Neuronal stem cell (in vitro differentiated cells): ENCODE measurements at regions not wholly inside any gene's neighbourhood (a gene's known extent, or its start where the extent isn't known, plus 50 kb on each side); places are given as distances from the start of the nearest gene placed in this dataset.

Experiments used
- DNase-seq: peaks from one replicate; pipeline ENCODE4 v3.0.0-alpha.2; 2013; ENCODE audit warnings: low spot score
- H2AFZ ChIP-seq: one replicate; pipeline ENCODE4 v1.6.1; 2013; ENCODE audit warnings: mild to moderate bottlenecking, low read length, inconsistent platforms
- H2AK5ac ChIP-seq: 2 replicates; pipeline ENCODE4 v1.6.1; 2013; ENCODE audit warnings: low read depth, mild to moderate bottlenecking, inconsistent platforms, low read length, moderate library complexity, mixed read lengths
- H2BK120ac ChIP-seq: 2 replicates; pipeline ENCODE4 v1.6.1; 2013; ENCODE audit warnings: low read depth, mild to moderate bottlenecking, inconsistent platforms, low read length, moderate library complexity, mixed read lengths
- H2BK12ac ChIP-seq: one replicate; pipeline ENCODE4 v1.6.1; 2013; ENCODE audit warnings: low read length, inconsistent platforms
- H2BK15ac ChIP-seq: 2 replicates; pipeline ENCODE4 v1.6.1; 2013; ENCODE audit warnings: mild to moderate bottlenecking, low read length, inconsistent platforms, mixed read lengths
- H2BK5ac ChIP-seq: one replicate; pipeline ENCODE4 v1.6.1; 2013; ENCODE audit warnings: inconsistent platforms, mild to moderate bottlenecking, low read length, moderate library complexity
- H3K14ac ChIP-seq: one replicate; pipeline ENCODE4 v1.6.1; 2013; ENCODE audit warnings: low read length, inconsistent platforms
- H3K18ac ChIP-seq: 2 replicates; pipeline ENCODE4 v1.6.1; 2013; ENCODE audit warnings: low read length, inconsistent platforms
- H3K23ac ChIP-seq: 2 replicates; pipeline ENCODE4 v1.6.1; 2013; ENCODE audit warnings: low read depth, mild to moderate bottlenecking, mixed read lengths, low read length, inconsistent platforms; ENCODE audit not compliant: poor library complexity
- H3K27ac ChIP-seq: replicated peaks from 3 replicates; pipeline ENCODE4 v1.5.1; 2013; ENCODE audit warnings: low read length, inconsistent platforms
- H3K27me3 ChIP-seq, 3 experiments: 2 replicates each; pipeline ENCODE4 v1.6.1; 2013; ENCODE audit warnings: low read length in 3 of 3, mild to moderate bottlenecking in 2 of 3, inconsistent platforms in 1 of 3, low read depth in 1 of 3, mixed read lengths in 1 of 3, moderate library complexity in 1 of 3; ENCODE audit not compliant: control insufficient read depth in 3 of 3, insufficient read depth in 3 of 3
- H3K36me3 ChIP-seq, 2 donors: replicated peaks in 1 of 2; 2 replicates each; pipeline ENCODE4 v1.6.1; 2013; ENCODE audit warnings: low read length in 2 of 2; ENCODE audit not compliant: control insufficient read depth in 2 of 2, insufficient read depth in 2 of 2
- H3K4ac ChIP-seq: 2 replicates; pipeline ENCODE4 v1.6.1; 2013; ENCODE audit warnings: inconsistent platforms, mild to moderate bottlenecking, low read length, moderate library complexity
- H3K4me1 ChIP-seq, 2 donors: 1 replicate in 1 of 2; 2 replicates in 1 of 2; pipeline ENCODE4 v1.6.1; 2013; ENCODE audit warnings: low read length in 2 of 2, low read depth in 1 of 2; ENCODE audit not compliant: control insufficient read depth in 2 of 2, insufficient read depth in 1 of 2
- H3K4me2 ChIP-seq: one replicate; pipeline ENCODE4 v1.6.1; 2013; ENCODE audit warnings: mild to moderate bottlenecking, low read length, inconsistent platforms; ENCODE audit not compliant: insufficient read depth, poor library complexity, severe bottlenecking
- H3K4me3 ChIP-seq, 2 donors: 2 replicates each; pipeline ENCODE4 v1.5.1; 2013; ENCODE audit warnings: low read length in 2 of 2, mild to moderate bottlenecking in 2 of 2, inconsistent platforms in 1 of 2, moderate library complexity in 1 of 2
- H3K79me1 ChIP-seq: one replicate; pipeline ENCODE4 v1.6.1; 2013; ENCODE audit warnings: low read depth, mild to moderate bottlenecking, inconsistent platforms, low read length, moderate library complexity
- H3K9ac ChIP-seq: one replicate; pipeline ENCODE4 v1.6.1; 2013; ENCODE audit warnings: mild to moderate bottlenecking, low read depth, low read length, inconsistent platforms; ENCODE audit not compliant: poor library complexity
- H3K9me3 ChIP-seq, 2 donors: replicated peaks in 1 of 2; 2 replicates each; pipeline versions ENCODE3 to v1.6.1; 2013; ENCODE audit warnings: low read length in 2 of 2, mild to moderate bottlenecking in 2 of 2, inconsistent platforms in 1 of 2, low read depth in 1 of 2, mixed read lengths in 1 of 2, moderate library complexity in 1 of 2; ENCODE audit not compliant: control insufficient read depth in 2 of 2, insufficient read depth in 1 of 2
- H4K8ac ChIP-seq: one replicate; pipeline ENCODE4 v1.6.1; 2013; ENCODE audit warnings: low read depth, mild to moderate bottlenecking, inconsistent platforms, low read length, moderate library complexity
- H4K91ac ChIP-seq: one replicate; pipeline ENCODE4 v1.6.1; 2013; ENCODE audit warnings: low read length, low read depth, mild to moderate bottlenecking, inconsistent platforms; ENCODE audit not compliant: poor library complexity
- WGBS, 2 donors: extraction: QIAGEN DNeasy Blood & Tissue Kit; methylation state at CpG; one replicate each; pipeline ENCODE4 v1.1.7; 2013; ENCODE audit warnings: missing lambda C conversion rate in 2 of 2, mixed read lengths in 1 of 2; ENCODE audit not compliant: insufficient read length in 2 of 2, insufficient replicate concordance in 1 of 2; ENCODE audit errors: extremely low coverage in 2 of 2; 5-methylcytosine and 5-hydroxymethylcytosine counted together

DNA sequence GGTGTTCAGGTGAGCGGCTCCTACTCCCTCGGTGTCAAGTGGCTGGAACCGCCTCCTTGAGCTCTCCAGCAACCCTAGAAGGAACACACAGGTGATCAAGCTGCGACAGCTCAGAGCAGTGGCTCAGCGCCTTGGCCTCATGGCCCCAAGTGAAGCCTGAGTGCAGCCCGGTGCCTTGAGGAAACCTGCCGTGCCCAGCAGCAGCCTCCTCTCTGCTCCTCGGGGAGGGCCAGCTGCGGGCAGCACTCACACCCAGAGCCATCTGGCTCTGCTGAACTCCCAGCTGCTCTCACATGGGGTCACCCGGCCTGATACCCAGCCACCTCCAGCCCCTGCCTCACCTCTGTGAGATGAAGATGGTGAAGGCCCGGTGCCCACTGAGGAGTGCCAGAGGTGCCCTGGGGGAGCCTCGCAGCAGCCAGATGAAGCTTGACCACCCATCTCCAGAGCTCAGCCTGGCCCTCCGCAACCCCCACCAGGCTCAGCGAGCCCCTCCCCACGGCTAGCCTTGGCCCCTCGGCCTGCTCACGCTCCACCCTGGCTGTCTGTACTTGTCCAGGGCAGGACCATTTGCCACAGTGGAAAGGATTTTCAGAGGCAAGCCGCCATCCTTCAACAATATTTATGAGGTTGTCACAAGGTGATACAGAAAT, 70.6 kb upstream of the RAB6C start:
- Histone ChIP-seq H4K8ac (no peak overlapping the region), H3K27me3 (peaks cover 0 to 5% (median 0%) of the 10 kb centered on the region in 3 experiments), H3K79me1 (no peaks in the 10 kb centered on the region), H3K9ac (peak overlapping the region; percentile 51), H3K36me3 (no peaks in the 10 kb centered on the region), H3K14ac (peak overlapping the region; percentile 41), H3K23ac (no peak overlapping the region), H3K9me3 (no peaks in the 10 kb centered on the region), H2BK15ac (no peak overlapping the region), H3K18ac (peak overlapping the region; percentile 58), H3K27ac (no peak overlapping the region), H3K4me1 (no peaks in the 10 kb centered on the region), H2BK120ac (no peak overlapping the region), H3K4ac (no peak overlapping the region), H2AFZ (no peak overlapping the region), H3K4me2 (no peak overlapping the region), H3K4me3 (no peak overlapping the region), H4K91ac (no peak overlapping the region), H2BK12ac (no peak overlapping the region), H2AK5ac (peak overlapping the region; percentile 50), H2BK5ac (no peak overlapping the region)
- no peak for DNase-seq
- no CpG with 5 or more reads among the region's 18 CpGs for WGBS, 2 donors

DNA sequence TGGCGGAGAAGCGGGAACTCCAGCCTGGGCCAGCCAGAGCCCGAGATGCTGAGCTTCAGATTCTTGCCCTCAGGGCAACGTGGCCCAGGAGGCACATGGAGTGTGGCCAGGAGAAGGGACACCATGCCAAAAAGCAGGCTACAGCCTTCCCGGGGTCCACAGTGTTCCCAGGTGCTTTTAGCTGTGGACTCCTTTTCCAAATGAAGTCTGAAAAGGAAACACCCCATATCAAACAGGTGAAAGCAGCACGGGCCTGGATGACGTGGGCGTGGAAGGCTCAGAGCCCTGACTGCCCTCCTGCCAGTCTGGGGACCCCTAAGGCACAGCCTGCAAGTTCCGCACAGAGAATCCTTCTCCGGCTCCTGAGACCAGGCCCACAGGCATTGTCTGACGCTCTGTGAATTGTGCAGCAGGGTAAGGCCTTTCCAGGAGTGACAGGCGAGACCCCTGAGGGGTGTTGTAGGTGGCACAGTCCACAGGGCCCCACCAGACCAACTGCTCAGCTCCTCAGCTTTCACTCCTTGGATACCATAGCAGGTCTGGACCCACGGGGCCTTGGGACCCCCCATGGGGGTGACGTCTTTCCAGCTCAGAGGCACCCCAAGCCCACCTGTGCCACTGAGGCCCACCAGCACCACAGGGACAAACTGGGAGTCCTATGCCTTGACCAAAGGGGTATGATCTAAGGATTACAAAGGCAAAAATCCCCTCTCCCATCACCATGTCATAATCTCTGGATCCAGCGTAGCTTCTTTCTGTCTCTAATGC, 69.6 kb upstream of the RAB6C start:
- Histone ChIP-seq H2BK12ac (no peak overlapping the region), H2AK5ac (no peak overlapping the region), H4K91ac (no peak overlapping the region), H3K4me1 (no peaks in the 10 kb centered on the region), H2BK15ac (no peak overlapping the region), H3K4me3 (no peak overlapping the region), H3K36me3 (no peaks in the 10 kb centered on the region), H4K8ac (no peak overlapping the region), H3K14ac (no peak overlapping the region), H3K79me1 (no peaks in the 10 kb centered on the region), H3K18ac (no peak overlapping the region), H2AFZ (no peak overlapping the region), H2BK120ac (no peak overlapping the region), H2BK5ac (no peak overlapping the region), H3K9ac (no peak overlapping the region), H3K27ac (no peak overlapping the region), H3K23ac (no peak overlapping the region), H3K9me3 (no peaks in the 10 kb centered on the region), H3K27me3 (peaks cover 0 to 5% (median 0%) of the 10 kb centered on the region in 3 experiments), H3K4me2 (no peak overlapping the region), H3K4ac (no peak overlapping the region)
- DNase-seq, result no peak
- no CpG with 5 or more reads among the region's 15 CpGs for WGBS, 2 donors

DNA sequence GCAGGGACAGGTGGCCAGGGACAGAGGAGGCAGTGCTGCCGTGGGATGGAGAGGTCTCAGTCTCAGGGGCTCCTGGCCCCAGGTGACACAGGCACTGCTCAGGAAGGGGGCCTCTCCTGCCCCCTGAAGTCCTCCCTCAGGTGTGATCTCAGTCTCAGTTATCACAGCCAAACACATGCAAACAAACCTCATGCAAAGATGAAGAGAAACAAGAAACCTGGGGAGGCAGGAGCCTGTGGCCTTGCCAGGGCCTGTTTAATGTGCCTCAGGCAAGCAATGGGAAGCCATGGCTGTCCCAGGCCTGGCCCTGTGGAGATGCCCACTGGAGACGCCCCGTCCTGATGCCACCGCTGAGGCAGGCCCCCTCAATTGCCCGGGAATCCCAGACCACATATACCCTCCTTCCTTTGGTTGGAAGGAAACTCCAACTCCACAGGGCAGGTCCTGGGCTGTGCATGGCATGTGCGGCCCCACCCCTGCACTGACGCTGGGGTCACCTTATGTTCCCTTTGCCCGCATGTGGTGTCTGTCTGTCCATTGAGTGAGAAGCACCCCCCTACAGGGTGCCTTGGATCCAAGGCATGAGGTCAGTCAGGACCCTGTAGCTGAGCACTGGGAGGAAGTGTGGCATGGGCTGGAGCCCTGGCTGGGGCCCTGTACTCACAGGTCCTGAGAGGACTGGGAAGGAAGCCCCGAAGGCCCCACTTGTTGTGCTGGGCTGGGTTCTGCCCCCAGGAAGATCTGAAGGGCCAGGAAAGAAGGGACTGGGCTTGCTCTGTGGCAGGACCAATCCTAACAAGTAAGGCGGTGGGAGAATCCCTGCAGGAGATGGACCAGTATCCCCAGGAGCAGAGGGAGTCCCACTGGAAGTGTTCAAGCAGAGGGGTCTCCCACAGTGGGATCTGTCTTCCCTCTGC, 68.8 kb upstream of the RAB6C start:
- Histone ChIP-seq H4K8ac (peak overlapping the region; percentile 77), H3K18ac (no peak overlapping the region), H3K14ac (no peak overlapping the region), H3K27me3 (peaks cover 0 to 5% (median 0%) of the 10 kb centered on the region in 3 experiments), H3K9me3 (no peaks in the 10 kb centered on the region), H2BK120ac (no peak overlapping the region), H3K4me2 (no peak overlapping the region), H2AFZ (no peak overlapping the region), H2BK5ac (no peak overlapping the region), H2AK5ac (peak overlapping the region; percentile 40), H3K4ac (no peak overlapping the region), H3K23ac (no peak overlapping the region), H3K27ac (no peak overlapping the region), H2BK12ac (no peak overlapping the region), H3K4me3 (no peak overlapping the region), H3K9ac (no peak overlapping the region), H4K91ac (no peak overlapping the region), H3K36me3 (no peaks in the 10 kb centered on the region), H3K4me1 (no peaks in the 10 kb centered on the region), H3K79me1 (no peaks in the 10 kb centered on the region), H2BK15ac (no peak overlapping the region)
- WGBS, 2 donors, result no CpG with 5 or more reads among the region's 10 CpGs
- DNase-seq, result no peak
